DND-41 (cell line): ENCODE measurements at regions not wholly inside any gene's neighbourhood (a gene's known extent, or its start where the extent isn't known, plus 50 kb on each side); places are given as distances from the start of the nearest gene placed in this dataset.

Source experiments
- EZH2 ChIP-seq: IDR thresholded peaks from 3 replicates; pipeline ENCODE4 v1.6.1; 2012; ENCODE audit warnings: borderline replicate concordance, low read depth, mild to moderate bottlenecking, moderate library complexity, low read length, inconsistent platforms; ENCODE audit not compliant: severe bottlenecking
- TF ChIP-seq, protein P1 (sequence below): IDR thresholded peaks from 2 replicates; pipeline ENCODE4 v1.5.1; 2012; ENCODE audit warnings: borderline replicate concordance, low read length, moderate library complexity, mild to moderate bottlenecking; ENCODE audit not compliant: poor library complexity, severe bottlenecking; ENCODE audit errors: extremely low read depth

DNA sequence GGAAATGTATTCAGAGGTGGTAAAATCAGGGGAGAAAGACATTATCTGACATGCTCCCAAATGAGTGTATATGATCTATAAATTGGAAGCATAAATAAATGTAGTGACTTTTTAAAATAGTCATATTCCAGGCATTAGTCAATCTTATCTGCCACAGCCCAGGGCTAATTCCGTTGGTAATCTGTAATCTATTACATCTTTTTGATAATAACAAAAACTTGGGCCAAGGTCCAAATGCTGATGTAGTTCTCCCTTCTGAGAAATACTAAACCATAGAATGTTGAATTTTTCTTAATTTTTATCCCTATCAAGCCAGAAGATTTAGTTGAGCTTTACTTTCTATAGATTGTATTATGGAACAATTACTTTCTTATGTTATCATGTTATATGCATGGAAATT lies 1279.8 kb downstream of the EPHA7 start:
- no peak for TF ChIP-seq EZH2
- TF ChIP-seq, protein P1, sequence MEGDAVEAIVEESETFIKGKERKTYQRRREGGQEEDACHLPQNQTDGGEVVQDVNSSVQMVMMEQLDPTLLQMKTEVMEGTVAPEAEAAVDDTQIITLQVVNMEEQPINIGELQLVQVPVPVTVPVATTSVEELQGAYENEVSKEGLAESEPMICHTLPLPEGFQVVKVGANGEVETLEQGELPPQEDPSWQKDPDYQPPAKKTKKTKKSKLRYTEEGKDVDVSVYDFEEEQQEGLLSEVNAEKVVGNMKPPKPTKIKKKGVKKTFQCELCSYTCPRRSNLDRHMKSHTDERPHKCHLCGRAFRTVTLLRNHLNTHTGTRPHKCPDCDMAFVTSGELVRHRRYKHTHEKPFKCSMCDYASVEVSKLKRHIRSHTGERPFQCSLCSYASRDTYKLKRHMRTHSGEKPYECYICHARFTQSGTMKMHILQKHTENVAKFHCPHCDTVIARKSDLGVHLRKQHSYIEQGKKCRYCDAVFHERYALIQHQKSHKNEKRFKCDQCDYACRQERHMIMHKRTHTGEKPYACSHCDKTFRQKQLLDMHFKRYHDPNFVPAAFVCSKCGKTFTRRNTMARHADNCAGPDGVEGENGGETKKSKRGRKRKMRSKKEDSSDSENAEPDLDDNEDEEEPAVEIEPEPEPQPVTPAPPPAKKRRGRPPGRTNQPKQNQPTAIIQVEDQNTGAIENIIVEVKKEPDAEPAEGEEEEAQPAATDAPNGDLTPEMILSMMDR = no peak
